ENCODE measurements at regions not wholly inside any gene's neighbourhood (a gene's known extent, or its start where the extent isn't known, plus 50 kb on each side); places are given as distances from the start of the nearest gene placed in this dataset.

- H3K9me3 ChIP-seq (replicated peaks; ENCODE audit: control insufficient read depth, insufficient read depth, low read length), result no peaks in the 10 kb centered on the region
- no peaks in the 10 kb centered on the region for H3K27me3 ChIP-seq (ENCODE audit: control insufficient read depth in 2 of 2, insufficient read depth in 2 of 2, low read length in 2 of 2)
- intact Hi-C loops (cut with micrococcal nuclease), result no loop called here
- H3K4me3 ChIP-seq (replicated peaks in 1 of 3; ENCODE audit: insufficient read depth in 1 of 3, low read depth in 1 of 3, low read length in 3 of 3), result no peak overlapping the region
- no peaks in the 10 kb centered on the region for H3K79me2 ChIP-seq (ENCODE audit: control insufficient read depth, insufficient read depth, low read length)
- H4K20me1 ChIP-seq (replicated peaks; ENCODE audit: control insufficient read depth, extremely low read depth, insufficient read depth, low read length), result no peaks in the 10 kb centered on the region
- DNase-seq (ENCODE audit: low read depth, low spot score) (no peak), FAIRE-seq (no peak)
- POLR2A ChIA-PET, result no interaction called here
- H3K9me1 ChIP-seq (replicated peaks; ENCODE audit: control insufficient read depth, extremely low read depth, insufficient read depth, low read length), result no peaks in the 10 kb centered on the region
- no TSS peak for BruUV-seq (replicated peaks)
- H3K9ac ChIP-seq (replicated peaks; ENCODE audit: extremely low read depth, insufficient read depth, low read length), result no peak overlapping the region
- H3K4me2 ChIP-seq (ENCODE audit: insufficient read depth, low read length), result no peak overlapping the region
- no peak overlapping the region for H2AFZ ChIP-seq (ENCODE audit: low read depth, low read length)
- no peak overlapping the region for H3K27ac ChIP-seq (ENCODE audit: insufficient read depth, low read depth, low read length)
- no peaks in the 10 kb centered on the region for H3K4me1 ChIP-seq (ENCODE audit: control insufficient read depth, extremely low read depth, insufficient read depth, low read length)
- H3K36me3 ChIP-seq (ENCODE audit: control insufficient read depth in 2 of 2, extremely low read depth in 1 of 2, insufficient read depth in 2 of 2, low read length in 2 of 2), result no peaks in the 10 kb centered on the region
- TF ChIP-seq CTCF (IDR thresholded peaks at IDR 0.05; ENCODE audit: extremely low read depth in 1 of 2, insufficient read depth in 1 of 2, low read depth in 1 of 2, low read length in 2 of 2) (no peak), FOS (IDR thresholded peaks at IDR 0.05; ENCODE audit: borderline replicate concordance, insufficient read depth, low read length) (no peak), MYC (IDR thresholded peaks at IDR 0.05; ENCODE audit: low read depth, low read length) (no peak), JUN (IDR thresholded peaks at IDR 0.05; ENCODE audit: borderline replicate concordance, insufficient read depth, insufficient read length, low read depth) (no peak), GATA2 (IDR thresholded peaks at IDR 0.05; ENCODE audit: insufficient read depth, insufficient read length, low read depth, low read length) (no peak), POLR2A (IDR thresholded peaks at IDR 0.05; ENCODE audit: low read depth, low read length) (no peak), POLR2AphosphoS5 (IDR thresholded peaks at IDR 0.05; ENCODE audit: insufficient read depth, low read depth, low read length) (no peak), EZH2 (IDR thresholded peaks at IDR 0.05; ENCODE audit: borderline replicate concordance, low read depth, low read length, severe bottlenecking) (no peak)
- TF ChIP-seq, protein P1, sequence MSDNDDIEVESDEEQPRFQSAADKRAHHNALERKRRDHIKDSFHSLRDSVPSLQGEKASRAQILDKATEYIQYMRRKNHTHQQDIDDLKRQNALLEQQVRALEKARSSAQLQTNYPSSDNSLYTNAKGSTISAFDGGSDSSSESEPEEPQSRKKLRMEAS (IDR thresholded peaks at IDR 0.05; ENCODE audit: insufficient read depth, insufficient read length), result no peak
- CTCF ChIA-PET, result no interaction called here
- dilution Hi-C loops (cut with MboI; ENCODE audit: extremely low pct_ligation_motif_present, low sequenced_read_pairs), result no loop called here
These were observed 1059.0 kb upstream of the EPHA7 start for GRCh38 chr6:94478133-94479005.
